GM12878 (cell line): ENCODE measurements at regions not wholly inside any gene's neighbourhood (a gene's known extent, or its start where the extent isn't known, plus 50 kb on each side); places are given as distances from the start of the nearest gene placed in this dataset.

Source experiments
- ATF3 ChIP-seq: IDR thresholded peaks from 2 replicates; pipeline ENCODE4 v1.6.1; 2011; ENCODE audit warnings: low read depth, mild to moderate bottlenecking, low read length, moderate library complexity, borderline replicate concordance; ENCODE audit errors: extremely low read depth
- GATAD2B ChIP-seq: fragments of 450-650 bp; conservative IDR thresholded peaks from 2 replicates; pipeline ENCODE4 v1.6.1; 2017; ENCODE audit warnings: low read depth, mild to moderate bottlenecking, moderate library complexity
- WRNIP1 ChIP-seq: IDR thresholded peaks from 2 replicates; pipeline ENCODE4 v1.6.1; 2011; ENCODE audit warnings: low read depth, low read length, improper control_type of control experiment, borderline replicate concordance
- ZBTB33 ChIP-seq: fragments of 450-650 bp; IDR thresholded peaks from 2 replicates; pipeline ENCODE4 v1.6.1; 2017; ENCODE audit warnings: mild to moderate bottlenecking
- ZBTB4 ChIP-seq: fragments of 450-650 bp; formaldehyde crosslinking; IDR thresholded peaks from 2 replicates; pipeline ENCODE4 v1.4.0; 2022; ENCODE audit warnings: mild to moderate bottlenecking, moderate library complexity
- ZNF592 ChIP-seq: fragments of 450-650 bp; IDR thresholded peaks from 2 replicates; pipeline ENCODE4 v1.6.1; 2017; ENCODE audit warnings: mild to moderate bottlenecking, moderate library complexity

- no peak for TF ChIP-seq ATF3
- no peak for TF ChIP-seq WRNIP1
- TF ChIP-seq ZBTB4 (CRISPR knock-in tag): no peak
- no peak for TF ChIP-seq ZNF592
- TF ChIP-seq ZBTB33: no peak
- no peak for TF ChIP-seq GATAD2B
These were observed 157.5 kb upstream of the MYCN start (continued) for GRCh38 chr2:15782769-15783294.
